NCI-H524 (cell line): ENCODE measurements at regions not wholly inside any gene's neighbourhood (a gene's known extent, or its start where the extent isn't known, plus 50 kb on each side); places are given as distances from the start of the nearest gene placed in this dataset.

Experiments
- DNase-seq, 2 experiments: peaks; one replicate each; lab custom pipeline; 2025; lab: John Stamatoyannopoulos, UW

DNA sequence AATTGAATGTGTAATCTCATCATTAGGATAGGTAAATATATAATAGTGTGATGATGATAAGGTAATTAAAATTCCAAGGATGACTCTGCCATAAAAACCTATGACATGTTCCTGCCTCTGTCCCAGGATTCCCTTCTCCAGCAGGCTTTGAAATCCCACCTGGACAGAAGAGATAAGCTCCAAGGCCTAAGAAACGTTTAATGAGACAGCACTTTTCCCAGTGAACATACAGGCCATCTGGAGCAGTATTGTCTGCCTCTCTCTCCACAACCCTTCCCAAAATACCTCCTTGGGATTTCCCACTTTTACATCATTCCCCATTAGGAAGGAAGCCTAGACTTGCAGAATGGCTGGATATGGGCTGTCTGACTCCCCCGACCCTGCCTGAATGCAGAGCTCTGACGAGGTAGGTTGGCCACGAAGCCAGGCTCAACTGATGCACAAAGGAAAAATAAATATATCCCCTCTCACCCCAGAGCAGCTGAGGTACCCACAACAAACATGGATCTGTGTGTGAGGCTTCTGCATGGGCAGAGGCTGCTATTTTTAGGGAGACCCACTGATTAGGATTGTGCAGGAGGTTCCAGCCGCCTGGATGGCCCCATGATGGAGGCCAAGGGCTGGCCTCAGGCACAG lies 71.0 kb downstream of the TMPRSS5 start:
- peak; percentile 46 to 80 for DNase-seq

DNA sequence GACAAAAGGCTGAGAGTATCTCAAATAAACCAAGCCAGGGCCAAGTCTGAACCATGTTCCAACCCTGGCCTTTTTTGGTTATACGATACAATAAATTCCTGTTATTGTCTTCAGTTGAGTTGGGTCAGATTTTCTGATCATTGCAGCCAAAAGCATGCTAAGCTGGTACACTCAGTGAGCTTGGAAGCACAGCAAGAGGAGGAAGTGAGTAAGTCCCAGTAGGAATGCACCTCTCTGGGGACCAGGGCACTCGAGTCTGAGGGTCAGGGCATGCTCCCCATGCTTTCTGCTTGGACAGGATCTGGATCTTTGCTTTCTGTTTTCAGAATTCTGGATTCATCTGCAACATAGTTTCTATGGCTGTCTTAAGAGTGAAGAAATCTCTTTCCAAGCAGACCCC lies 73.1 kb downstream of the TMPRSS5 start:
- DNase-seq, result no peak

GRCh38 chr11:113629562-113629961 lies 76.5 kb downstream of the TMPRSS5 start:
- DNase-seq, result no peak

- no peak for DNase-seq
These were observed 77.2 kb downstream of the TMPRSS5 start for GRCh38 chr11:113628912-113629311.

DNA sequence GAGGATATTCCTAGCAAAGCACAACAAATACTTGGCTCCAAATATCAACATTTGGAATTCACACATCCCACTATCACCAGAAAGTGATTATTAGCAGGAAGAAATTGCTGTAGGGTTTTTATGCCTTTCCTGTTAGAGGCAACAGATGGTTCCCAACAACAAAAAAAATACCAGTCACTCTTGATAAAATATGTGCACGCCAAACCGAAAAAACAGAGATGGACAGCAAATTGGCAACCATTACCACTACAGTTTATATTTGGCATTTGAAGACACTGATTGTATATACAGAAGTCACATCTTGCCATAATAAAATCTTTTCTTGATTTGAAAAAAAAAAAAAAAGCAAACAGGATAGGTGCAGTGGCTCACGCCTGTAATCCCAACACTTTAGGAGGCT lies 78.2 kb downstream of the TMPRSS5 start:
- DNase-seq, result no peak

DNA sequence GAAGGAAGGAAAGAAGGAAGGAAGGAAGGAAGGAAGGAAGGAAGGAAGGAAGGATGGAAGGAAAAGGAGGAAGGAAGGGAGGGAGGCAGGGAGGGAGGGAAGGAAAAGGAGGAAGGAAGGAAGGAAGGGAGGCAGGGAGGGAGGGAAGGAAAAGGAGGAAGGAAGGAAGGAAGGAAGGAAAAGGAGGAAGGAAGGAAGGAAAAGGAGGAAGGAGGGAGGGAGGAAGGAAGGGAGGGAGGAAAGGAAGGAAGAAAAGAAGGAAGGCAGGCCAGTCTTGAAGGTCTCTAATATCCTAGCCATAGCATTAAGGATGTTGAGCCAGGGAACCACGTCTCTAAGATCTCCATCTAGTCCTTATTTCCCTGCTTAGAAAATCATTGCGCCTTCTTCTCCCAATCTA lies 78.8 kb downstream of the TMPRSS5 start:
- no peak for DNase-seq

DNA sequence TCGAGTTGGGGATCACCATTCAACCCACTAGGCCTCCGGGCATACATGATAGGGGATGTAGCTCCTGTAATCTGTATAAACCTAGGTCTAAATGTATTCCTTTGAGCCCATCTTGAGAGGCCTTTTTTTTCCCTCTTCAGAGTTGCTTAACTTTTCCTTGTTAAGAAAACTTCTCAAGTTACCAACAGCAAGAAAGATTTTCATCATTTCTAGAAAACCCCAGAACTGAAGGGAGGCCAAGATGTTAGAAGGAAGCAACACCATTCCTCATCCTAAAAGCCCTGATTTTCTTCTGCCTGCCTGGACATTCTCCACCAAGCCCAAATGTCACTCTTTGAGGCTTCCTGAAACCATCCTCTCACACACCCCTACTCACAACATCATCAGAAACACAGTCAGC lies 79.4 kb downstream of the TMPRSS5 start:
- DNase-seq, result no peak

- DNase-seq, result no peak
These were observed 83.0 kb downstream of the TMPRSS5 start for GRCh38 chr11:113623114-113623513.

GRCh38 chr11:113618360-113618759 lies 87.7 kb downstream of the TMPRSS5 start:
- DNase-seq, result no peak

GRCh38 chr11:113615773-113616172 lies 90.3 kb downstream of the TMPRSS5 start:
- no peak for DNase-seq

DNA sequence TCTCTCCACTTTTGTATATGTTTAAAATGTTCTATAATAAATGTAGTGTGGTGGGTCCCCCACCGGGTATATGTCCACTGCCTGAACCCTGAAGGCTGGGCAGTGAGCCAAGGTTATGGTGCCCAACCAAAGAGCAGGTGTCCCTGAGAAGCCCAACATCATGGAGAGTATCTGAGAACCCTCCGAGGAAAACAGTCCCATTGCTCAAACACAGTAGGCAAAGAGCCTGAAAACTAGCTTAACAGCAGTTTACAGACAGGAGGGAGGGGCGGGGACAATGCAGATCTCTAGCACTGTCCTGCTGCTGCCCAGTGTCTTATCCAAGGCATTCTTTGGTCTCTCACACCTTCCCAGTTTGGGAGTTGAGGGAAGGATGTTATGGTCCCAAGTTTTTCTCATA lies 91.0 kb downstream of the TMPRSS5 start:
- DNase-seq, result peak; percentile 33 to 62

- DNase-seq, result no peak
These were observed 92.0 kb downstream of the TMPRSS5 start for GRCh38 chr11:113614097-113614496.

- no peak for DNase-seq
These were observed 92.5 kb downstream of the TMPRSS5 start for GRCh38 chr11:113613619-113614018.

DNA sequence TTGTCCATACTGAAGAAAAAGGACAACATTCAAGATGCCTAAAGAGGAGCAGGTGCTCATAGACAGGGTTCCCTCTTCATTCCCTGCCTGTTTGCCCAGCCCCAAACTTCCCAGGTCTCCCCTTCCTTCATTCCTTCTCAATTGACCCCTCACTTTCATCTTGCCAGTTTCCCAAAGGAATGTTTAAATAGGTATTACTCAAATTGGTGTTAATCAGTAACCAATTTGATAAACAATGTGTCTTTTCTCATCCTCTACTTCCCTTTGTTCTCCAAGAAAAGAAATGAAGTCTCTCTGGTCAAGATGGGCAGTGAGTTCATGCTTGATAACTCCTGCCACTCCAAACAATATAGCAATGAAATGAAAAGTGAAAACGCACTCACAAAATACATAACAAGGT lies 101.9 kb downstream of the TMPRSS5 start:
- DNase-seq, result no peak

- DNase-seq, result no peak
These were observed 102.6 kb downstream of the TMPRSS5 start for GRCh38 chr11:113603277-113604059.

- no peak for DNase-seq
These were observed 103.6 kb downstream of the TMPRSS5 start for GRCh38 chr11:113602483-113602882.

DNA sequence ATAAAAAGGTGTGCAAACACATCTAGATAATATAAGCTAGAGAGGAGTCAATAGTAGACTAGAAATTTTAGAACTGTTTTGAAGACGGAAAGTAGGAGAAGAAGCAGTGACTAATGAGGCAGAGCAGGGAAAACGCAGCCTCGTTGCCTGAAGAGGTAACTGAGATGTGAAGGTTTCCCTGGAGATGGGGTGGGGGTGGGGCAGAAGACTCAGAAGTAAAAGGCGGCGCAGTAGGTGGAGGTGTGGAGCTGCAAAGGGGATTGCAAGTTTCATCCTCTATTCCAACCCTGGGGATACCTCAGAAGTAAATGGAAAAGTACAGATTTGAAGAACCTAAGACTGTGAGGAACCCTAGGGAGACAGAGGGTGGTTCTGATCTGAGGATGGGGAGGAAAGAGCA lies 109.5 kb downstream of the TMPRSS5 start:
- DNase-seq, result no peak

DNA sequence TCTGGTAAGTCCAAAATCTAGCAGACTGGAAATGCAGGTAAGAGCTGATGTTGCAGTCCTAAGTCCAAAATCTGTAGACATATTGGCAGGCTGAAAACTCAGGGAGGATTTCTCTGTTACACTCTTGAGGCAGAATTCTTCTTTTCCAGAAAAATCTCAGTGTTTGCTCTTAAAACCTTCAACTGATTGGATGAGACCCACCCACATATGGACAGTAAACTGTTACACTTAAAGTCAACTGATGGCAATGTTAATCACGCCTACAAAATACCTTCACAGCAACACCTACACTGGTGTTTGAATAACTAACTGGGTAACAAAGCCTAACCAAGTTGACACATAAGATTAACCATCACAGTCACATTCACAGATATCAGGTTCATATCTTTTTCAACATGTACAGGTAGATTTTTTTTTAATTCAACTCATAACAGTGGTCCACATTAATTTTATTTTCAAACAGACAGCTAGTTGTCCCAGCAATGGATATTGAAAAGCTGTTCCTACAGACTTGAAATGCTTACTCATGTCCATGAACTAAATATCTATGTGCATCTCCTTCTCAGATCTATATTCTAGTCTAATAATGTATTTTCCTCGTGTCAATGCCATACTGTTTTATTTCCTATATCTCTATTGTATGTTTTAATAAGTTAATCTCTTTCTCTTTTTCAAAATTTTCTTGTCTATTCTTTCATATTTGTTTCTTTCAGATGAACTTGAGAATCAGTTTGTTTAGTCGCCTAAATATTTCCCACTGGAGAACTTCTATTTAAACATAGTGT lies 110.1 kb downstream of the TMPRSS5 start:
- no peak for DNase-seq

DNA sequence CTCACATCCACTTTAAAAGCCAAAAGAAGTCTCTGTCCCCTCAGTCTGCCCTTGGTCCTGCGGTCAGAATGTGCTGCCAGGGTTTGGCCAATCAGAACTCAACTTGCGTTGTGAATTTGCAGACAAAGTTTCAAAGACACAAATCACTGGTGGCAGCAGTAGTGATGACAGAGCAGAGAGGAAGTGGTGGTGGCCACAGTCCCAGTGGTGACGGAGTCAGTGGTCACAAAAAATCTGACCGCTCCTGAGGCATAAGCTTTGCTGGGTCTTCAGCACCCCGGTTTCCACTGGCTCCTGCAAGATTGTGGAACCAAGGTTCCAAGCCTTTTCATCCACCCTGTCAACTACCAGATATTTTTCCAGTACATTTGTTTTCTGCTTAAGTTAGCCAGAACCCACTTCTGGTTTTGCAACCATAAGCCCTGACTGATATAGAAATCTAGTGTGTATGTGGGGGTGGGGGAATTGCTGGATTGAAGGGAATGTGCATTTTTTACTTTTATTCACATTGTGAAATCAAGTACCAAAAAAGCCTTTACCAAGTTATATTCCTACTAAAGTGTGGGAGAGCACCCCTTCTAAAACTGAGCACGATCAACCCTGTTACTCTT lies 112.3 kb downstream of the TMPRSS5 start:
- DNase-seq, result no peak

DNA sequence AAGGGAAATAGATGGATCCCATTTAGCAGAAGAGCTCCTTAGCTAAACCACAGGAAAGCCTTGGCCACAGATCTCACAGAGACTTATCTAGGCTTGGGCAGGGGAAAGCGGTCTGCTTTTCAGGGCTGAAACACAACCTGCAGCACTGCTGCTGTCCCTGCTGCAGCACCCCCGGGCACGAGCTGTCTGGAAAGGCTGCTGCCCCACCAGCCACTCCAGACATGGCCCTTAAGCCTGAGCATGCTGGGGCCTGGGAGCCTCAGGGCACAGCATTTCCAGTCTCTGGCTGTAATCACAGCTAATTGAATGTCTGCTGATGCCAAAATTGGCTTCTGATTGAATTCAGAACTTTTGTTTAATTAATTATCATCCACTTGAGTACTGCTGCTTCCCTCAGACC lies 115.0 kb downstream of the TMPRSS5 start:
- peak; percentile 61 to 63 for DNase-seq

DNA sequence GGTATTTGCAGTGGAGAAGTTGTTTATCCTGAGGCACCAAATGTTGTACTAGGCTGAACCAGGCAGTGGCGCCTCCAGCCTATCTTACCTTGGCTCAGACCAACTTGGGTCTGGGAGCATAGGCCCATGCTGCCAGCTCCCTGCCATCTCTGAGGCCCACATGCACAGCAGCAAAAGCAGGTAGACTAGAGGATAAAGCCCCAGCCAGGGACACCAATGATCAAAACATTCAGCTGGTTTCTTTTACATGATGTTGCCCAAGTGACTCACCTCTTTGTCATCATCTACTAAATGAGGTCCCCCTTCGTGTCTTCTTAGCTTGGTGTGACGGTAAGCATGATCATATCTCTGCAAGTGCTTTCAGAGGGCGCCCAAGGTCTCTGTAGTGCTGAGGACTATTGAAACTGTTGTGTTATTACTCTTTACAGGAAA lies 112.1 kb upstream of the DRD2 start:
- no peak for DNase-seq

DNA sequence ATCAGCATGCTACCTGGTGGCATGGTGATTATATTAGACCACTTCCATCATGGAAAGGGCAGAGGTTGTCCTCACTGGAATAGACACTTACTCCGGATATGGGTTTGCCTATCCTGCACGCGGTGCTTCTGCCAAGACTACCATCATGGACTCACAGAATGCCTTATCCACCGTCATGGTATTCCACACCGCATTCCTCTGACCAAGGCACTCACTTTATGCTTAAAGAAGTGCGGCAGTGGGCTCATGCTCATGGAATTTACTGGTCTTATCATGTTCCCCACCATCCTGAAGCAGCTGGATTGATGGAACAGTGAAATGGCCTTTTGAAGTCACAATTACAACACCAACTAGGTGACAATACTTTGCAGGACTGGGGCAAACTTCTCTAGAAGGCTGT lies 109.2 kb upstream of the DRD2 start:
- DNase-seq, result no peak
